ENCODE measurements at regions not wholly inside any gene's neighbourhood (a gene's known extent, or its start where the extent isn't known, plus 50 kb on each side); places are given as distances from the start of the nearest gene placed in this dataset.
"Not testable (repeated sequence)": the region's sequence is repeated elsewhere in the genome, so short reads cannot be mapped to it uniquely, and the experiment has no call there.

DNA sequence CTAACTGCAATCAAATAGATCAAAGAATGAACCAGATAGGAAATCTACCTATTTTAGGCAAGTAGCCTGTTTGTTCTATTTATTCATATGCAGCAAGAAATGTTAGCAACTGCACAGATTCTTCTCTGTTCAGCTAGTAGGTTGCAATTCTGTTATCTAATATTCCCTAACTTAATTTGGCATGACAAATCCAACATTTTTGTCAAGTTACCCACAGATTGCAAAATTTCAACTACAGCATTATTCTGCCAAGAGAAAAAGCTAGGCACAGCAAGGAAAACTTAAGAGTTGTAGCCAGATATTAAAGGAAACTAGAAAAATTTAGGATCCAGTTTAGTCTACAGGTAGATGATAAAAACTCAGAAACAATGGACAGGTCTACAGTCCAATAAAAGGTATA lies 104.4 kb upstream of the SYNCRIP start:
- DNase-seq (ENCODE audit: low spot score): peak; percentile 20

DNA sequence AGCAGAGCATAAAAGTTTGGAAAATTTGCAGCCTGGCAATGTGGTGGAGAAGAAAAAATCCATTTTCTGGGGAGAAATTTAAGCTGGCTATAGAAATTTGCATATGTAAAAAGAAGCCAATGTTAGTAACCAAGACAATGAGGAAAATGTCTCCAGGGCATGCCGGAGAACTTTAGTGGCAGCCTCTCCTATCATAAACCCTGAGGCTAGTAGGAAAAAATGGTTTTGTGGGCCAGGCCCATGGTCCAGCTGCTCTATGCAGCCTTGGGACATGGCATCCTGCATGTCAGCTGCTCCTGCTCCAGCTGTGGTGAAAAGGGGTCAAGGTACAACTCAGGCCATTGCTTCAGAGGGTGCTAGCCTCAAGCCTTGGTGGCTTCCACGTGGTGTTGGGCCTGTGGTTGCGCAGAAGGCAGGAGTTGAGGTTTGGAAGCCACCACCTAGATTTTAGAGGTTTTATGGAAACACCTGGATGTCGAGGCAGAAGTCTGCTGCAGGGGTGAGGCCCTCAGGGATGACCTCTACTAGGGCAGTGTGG lies 101.8 kb upstream of the SYNCRIP start:
- no peak for DNase-seq (ENCODE audit: low spot score)

DNA sequence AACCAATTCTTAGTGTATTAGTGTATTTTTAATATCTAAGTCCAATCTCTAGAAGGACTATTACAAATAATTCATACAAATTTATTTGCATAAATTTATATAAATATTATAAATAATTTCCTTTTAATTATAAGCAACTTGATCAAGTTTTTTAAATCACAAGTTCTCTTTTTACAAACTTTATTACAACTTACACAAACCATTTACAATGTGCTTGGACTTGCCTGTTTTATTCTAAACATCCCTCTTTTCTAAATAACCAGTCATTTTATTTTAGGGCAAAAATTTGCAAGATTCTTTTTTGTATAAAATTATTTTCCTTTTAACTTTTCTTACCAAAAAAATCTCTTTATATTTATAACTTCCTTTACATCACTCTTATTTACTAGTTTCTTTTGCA lies 83.5 kb upstream of the SYNCRIP start:
- DNase-seq (ENCODE audit: low spot score): no peak

DNA sequence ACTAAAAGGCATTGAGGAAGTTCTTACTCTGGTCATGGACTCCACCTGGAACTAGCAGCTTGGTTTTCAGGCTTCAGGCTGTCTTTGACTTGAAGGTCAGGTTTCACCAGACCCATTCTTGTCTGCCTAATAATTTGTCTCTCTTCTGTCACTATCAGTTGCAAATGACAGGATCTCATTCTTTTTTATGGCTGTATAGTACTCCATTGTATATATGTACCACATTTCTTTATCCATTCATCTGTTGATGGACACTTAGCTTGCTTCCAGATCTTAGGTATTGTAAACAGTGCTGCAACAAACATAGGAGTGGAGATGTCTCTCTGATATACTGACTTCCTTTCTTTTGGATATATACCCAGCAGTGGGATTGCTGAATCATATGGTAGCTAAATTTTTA lies 73.1 kb upstream of the SYNCRIP start:
- no peak for DNase-seq (ENCODE audit: low spot score)

DNA sequence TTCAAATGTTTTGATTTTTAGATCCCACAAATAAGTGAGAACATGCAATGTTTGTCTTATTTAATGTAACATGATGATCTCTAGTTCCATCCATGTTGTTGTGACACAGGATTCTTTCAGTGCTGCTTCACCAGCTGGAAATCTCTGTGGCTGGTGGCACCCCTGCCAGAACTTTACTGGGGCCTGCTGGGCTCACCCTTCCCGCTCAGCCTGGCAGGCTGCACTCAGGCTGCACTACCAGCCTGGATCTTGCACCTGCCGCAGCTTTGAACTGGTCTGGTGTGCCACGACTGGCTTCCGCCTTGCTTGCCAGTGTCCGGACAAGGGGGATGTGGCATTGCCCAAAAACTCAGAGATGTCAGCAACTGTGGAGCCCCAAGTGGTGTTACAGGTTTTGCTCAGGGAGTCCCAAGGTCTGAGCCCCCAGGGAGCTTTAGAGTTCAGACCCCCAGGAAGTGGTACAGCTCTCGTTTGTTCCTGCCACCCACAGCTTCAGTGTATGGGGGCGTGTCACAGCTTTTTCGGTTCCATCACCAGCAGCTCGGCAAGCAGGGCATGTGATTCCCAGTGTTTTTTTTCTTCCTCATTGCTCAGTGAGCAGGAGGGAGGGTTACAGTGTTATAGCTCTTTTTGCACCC lies 72.3 kb upstream of the SYNCRIP start:
- DNase-seq (ENCODE audit: low spot score): no peak

DNA sequence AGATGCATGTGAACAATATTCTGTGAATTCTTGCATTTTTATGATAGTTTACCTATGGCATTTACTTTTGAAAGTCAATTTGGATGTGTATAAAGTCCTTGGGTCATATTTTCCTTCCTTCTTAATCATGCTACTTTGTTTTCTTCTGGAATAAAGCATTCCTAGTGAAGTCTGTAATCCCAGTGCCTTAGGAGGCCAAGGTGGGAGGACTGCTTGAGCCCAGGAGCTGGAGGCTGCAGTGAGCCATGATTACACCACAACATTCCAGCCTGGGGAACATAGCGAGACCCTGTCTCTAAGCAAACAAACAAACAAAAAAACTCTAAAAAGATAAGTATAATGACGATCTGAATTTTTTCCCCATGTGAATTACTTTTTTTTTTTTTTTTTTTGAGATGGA lies 69.7 kb upstream of the SYNCRIP start:
- DNase-seq (ENCODE audit: low spot score): no peak

DNA sequence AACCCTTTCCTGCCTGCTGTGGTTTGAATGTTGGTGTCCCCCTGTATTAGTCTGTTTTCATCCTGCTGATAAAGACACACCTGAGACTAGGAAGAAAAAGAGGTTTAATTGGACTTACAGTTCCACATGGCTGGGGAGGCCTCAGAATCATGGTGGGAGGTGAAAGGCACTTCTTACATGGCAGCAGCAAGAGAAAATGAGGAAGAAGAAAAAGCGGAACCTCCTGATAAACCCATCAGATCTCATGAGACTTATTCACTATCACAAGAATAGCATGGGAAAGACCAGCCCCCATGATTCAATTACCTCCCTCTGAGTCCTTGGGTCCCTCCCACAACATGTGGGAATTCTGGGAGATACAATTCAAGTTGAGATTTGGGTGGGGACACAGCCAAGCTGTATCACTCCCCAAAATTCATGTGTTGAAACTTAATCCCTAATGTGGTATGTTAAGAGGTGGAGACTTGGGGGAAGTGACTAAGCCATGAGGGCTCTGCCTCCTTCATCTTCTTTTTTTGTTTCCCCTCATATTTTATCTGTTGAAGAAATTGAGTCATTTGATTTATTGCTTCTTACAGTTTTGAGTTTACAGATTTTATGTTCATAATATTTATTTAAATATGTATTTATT lies 64.9 kb upstream of the SYNCRIP start:
- DNase-seq (ENCODE audit: low spot score): not testable (repeated sequence)

DNA sequence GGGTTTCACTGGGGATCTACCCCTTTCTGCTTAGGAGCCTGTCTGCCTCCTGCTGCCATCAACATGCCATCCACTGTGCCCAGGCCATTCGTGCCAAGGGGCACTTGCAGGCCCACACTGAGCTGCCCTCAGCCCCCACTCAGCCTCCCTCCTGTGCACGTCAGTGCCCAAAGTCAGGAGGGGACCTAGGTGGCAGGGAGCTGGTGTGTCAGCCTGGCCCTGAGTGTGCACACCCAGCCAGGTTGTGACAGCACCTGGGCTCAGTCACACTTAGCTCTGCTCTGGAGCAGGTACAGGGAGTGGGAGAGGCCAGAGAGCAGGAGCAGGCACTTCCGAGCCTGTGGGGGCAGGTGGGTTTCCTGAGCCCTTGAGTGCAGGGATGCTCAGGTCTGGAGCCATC lies 63.6 kb upstream of the SYNCRIP start:
- DNase-seq (ENCODE audit: low spot score): no peak

DNA sequence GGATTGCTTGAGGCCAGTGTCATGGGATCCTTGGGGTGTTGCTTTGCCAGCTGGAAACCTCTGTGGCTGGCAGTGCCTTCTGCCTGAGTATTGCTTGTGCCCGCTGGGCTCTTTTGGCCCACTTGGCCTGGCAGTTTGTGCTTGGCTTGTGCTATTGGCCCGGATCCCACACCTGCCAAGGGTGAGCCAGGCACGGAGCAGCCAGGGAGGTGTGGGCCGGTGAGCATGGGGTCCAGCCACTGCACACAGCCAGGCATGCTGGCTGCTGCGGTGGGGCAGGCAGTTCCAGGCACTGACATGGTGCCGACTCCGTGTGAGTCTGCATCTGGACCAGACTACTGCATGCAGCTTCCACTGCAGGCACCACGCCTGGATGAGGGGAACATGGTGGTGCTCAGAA lies 62.5 kb upstream of the SYNCRIP start:
- no peak for DNase-seq (ENCODE audit: low spot score)

DNA sequence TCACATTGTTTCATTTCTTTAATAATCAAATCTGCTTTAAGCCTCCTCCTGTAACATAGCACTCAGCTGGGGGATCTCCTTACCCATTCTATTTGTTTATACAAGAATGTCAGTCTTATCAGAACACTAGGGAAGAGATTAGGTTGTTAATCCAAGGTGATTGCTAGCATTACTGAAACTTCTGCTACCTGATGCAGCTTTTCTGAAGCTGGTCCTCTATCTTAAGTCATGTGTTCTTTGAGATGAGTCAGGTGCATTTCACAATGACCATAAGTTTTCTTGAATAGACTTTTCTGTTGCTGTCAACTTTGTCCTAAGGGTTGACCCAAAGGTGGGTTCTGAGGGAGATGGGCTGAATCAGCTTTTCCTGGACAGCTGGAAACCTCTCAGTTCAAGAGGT lies 60.7 kb upstream of the SYNCRIP start:
- no peak for DNase-seq (ENCODE audit: low spot score)
